GM21528 (cell line): ENCODE measurements at regions not wholly inside any gene's neighbourhood (a gene's known extent, or its start where the extent isn't known, plus 50 kb on each side); places are given as distances from the start of the nearest gene placed in this dataset.
"Not testable (repeated sequence)": the region's sequence is repeated elsewhere in the genome, so short reads cannot be mapped to it uniquely, and the experiment has no call there.

Experiments used
- ATAC-seq: cut with Tn5 transposase; IDR thresholded peaks from one replicate; pipeline ENCODE4 v1.9.1; 2021; ENCODE audit warnings: mild to moderate bottlenecking, moderate library complexity; ENCODE audit not compliant: unreplicated experiment, low FRiP score

GRCh38 chr13:18322821-18323220 is 858.8 kb downstream of the TUBA3C start:
- not testable (repeated sequence) for ATAC-seq

- ATAC-seq = not testable (repeated sequence)
Measured at GRCh38 chr13:18319653-18320052, 862.0 kb downstream of the TUBA3C start.

- ATAC-seq = not testable (repeated sequence)
Measured at GRCh38 chr13:18303240-18303813, 878.3 kb downstream of the TUBA3C start.

GRCh38 chr13:18300968-18301367 is 880.7 kb downstream of the TUBA3C start:
- ATAC-seq = not testable (repeated sequence)

GRCh38 chr13:18297359-18297758 is 884.3 kb downstream of the TUBA3C start:
- not testable (repeated sequence) for ATAC-seq

GRCh38 chr13:18296617-18297016 is 885.0 kb downstream of the TUBA3C start:
- not testable (repeated sequence) for ATAC-seq

- not testable (repeated sequence) for ATAC-seq
Measured at GRCh38 chr13:18294311-18294710, 887.3 kb downstream of the TUBA3C start.

- ATAC-seq = not testable (repeated sequence)
Measured at GRCh38 chr13:18286848-18287247, 894.8 kb downstream of the TUBA3C start.

- not testable (repeated sequence) for ATAC-seq
Measured at GRCh38 chr13:18285663-18286062, 896.0 kb downstream of the TUBA3C start.

GRCh38 chr13:18284040-18284439 is 897.6 kb downstream of the TUBA3C start:
- ATAC-seq = not testable (repeated sequence)

GRCh38 chr13:18281829-18282597 is 899.6 kb downstream of the TUBA3C start:
- not testable (repeated sequence) for ATAC-seq

GRCh38 chr13:18280904-18281828 is 900.5 kb downstream of the TUBA3C start:
- not testable (repeated sequence) for ATAC-seq

- not testable (repeated sequence) for ATAC-seq
Measured at GRCh38 chr13:18279971-18280370, 901.7 kb downstream of the TUBA3C start.

GRCh38 chr13:18277372-18277771 is 904.3 kb downstream of the TUBA3C start:
- not testable (repeated sequence) for ATAC-seq

GRCh38 chr13:18276280-18276679 is 905.3 kb downstream of the TUBA3C start:
- not testable (repeated sequence) for ATAC-seq

- not testable (repeated sequence) for ATAC-seq
Measured at GRCh38 chr13:18273785-18274514, 907.7 kb downstream of the TUBA3C start.

- not testable (repeated sequence) for ATAC-seq
Measured at GRCh38 chr13:18258801-18259419, 922.7 kb downstream of the TUBA3C start.

- ATAC-seq = not testable (repeated sequence)
Measured at GRCh38 chr13:18257686-18258085, 923.9 kb downstream of the TUBA3C start.

GRCh38 chr13:18252848-18253247 is 928.8 kb downstream of the TUBA3C start:
- not testable (repeated sequence) for ATAC-seq
